GM23248 (cell line): ENCODE measurements at regions not wholly inside any gene's neighbourhood (a gene's known extent, or its start where the extent isn't known, plus 50 kb on each side); places are given as distances from the start of the nearest gene placed in this dataset.

Experiments
- EZH2 ChIP-seq: fragments of 200-600 bp; sonication (generic); IDR thresholded peaks from 2 replicates; pipeline ENCODE4 v1.6.1; 2018; ENCODE audit warnings: antibody characterized with exemption, mild to moderate bottlenecking; ENCODE audit not compliant: insufficient read depth, poor library complexity, severe bottlenecking
- EZH2phosphoT487 ChIP-seq: fragments of 200-600 bp; sonication (generic); IDR thresholded peaks from 2 replicates; pipeline ENCODE4 v1.6.1; 2018; ENCODE audit warnings: antibody characterized with exemption, moderate library complexity, mild to moderate bottlenecking, low read depth; ENCODE audit not compliant: insufficient read depth

DNA sequence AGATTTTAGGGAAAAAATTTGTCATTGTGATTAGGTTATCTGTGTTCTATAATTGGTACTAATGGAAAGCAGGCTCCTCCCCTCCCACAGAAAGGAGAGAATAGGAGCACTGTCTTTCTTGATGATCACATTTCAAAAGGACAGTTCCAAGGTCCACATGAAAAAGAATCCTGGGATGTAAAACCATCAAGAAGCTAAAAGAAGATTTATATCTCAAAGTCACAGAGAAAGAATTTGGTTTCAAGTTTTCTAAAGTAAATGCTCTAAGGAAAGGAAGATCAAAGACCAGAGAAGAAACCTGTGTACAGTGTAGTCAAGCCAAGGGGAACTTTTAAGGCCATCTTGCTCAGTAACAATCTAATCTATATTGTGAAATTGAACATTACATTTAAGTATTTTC, 652.7 kb upstream of the HS3ST5 start:
- no peak for TF ChIP-seq EZH2
- no peak for TF ChIP-seq EZH2phosphoT487
